SK-N-SH treated with all-trans-retinoic acid at 6 μM for 48 hours (cell line): ENCODE measurements at regions not wholly inside any gene's neighbourhood (a gene's known extent, or its start where the extent isn't known, plus 50 kb on each side); places are given as distances from the start of the nearest gene placed in this dataset.

Experiments
- ATAC-seq: fragments of 200-7000 bp; cut with Tn5 transposase; 3 replicates; pipeline ENCODE4 v1.9.1; 2020; ENCODE audit warnings: mild to moderate bottlenecking, moderate library complexity
- ARNTL ChIP-seq: fragments of 450-650 bp; formaldehyde crosslinking; IDR thresholded peaks from 2 replicates; pipeline ENCODE4 v1.5.0; 2020; ENCODE audit warnings: low read depth, mild to moderate bottlenecking, moderate library complexity, borderline replicate concordance
- BACH2 ChIP-seq: fragments of 250-450 bp; sonication (Bioruptor Pico); IDR thresholded peaks from 2 replicates; pipeline ENCODE4 v1.9.0; 2021; ENCODE audit warnings: mild to moderate bottlenecking, borderline replicate concordance
- CSDC2 ChIP-seq: fragments of 250-450 bp; sonication (Bioruptor Pico); IDR thresholded peaks from 2 replicates; pipeline ENCODE4 v1.5.0; 2020; ENCODE audit warnings: mild to moderate bottlenecking, moderate library complexity
- GLIS3 ChIP-seq: fragments of 250-450 bp; sonication (Bioruptor Pico); IDR thresholded peaks from 2 replicates; pipeline ENCODE4 v1.5.0; 2020; ENCODE audit warnings: mild to moderate bottlenecking, moderate library complexity
- ISL1 ChIP-seq: fragments of 250-450 bp; sonication (Bioruptor Pico); IDR thresholded peaks from 2 replicates; pipeline ENCODE4 v2.1.2; 2022; ENCODE audit warnings: mild to moderate bottlenecking, moderate library complexity
- OSR1 ChIP-seq: fragments of 250-450 bp; sonication (Bioruptor Pico); IDR thresholded peaks from 2 replicates; pipeline ENCODE4 v1.8.0; 2022; ENCODE audit warnings: moderate library complexity, mild to moderate bottlenecking, inconsistent platforms
- PPARA ChIP-seq: fragments of 250-450 bp; sonication (Bioruptor Pico); IDR thresholded peaks from 2 replicates; pipeline ENCODE4 v1.5.0; 2020; ENCODE audit warnings: mild to moderate bottlenecking, borderline replicate concordance
- RARB ChIP-seq: fragments of 250-450 bp; sonication (Bioruptor Pico); IDR thresholded peaks from 2 replicates; pipeline ENCODE4 v1.8.0; 2021; ENCODE audit warnings: mild to moderate bottlenecking, moderate library complexity
- SNAI2 ChIP-seq: fragments of 250-450 bp; sonication (Bioruptor Pico); IDR thresholded peaks from 2 replicates; pipeline ENCODE4 v1.5.0; 2020; ENCODE audit warnings: mild to moderate bottlenecking, moderate library complexity
- TCF4 ChIP-seq: fragments of 250-450 bp; sonication (Bioruptor Pico); IDR thresholded peaks from 2 replicates; pipeline ENCODE4 v1.8.0; 2021; ENCODE audit warnings: mild to moderate bottlenecking, moderate library complexity, borderline replicate concordance
- ZC3H10 ChIP-seq: fragments of 250-450 bp; sonication (Bioruptor Pico); IDR thresholded peaks from 2 replicates; pipeline ENCODE4 v1.5.1; 2021; ENCODE audit warnings: mild to moderate bottlenecking, moderate library complexity
- ZFP3 ChIP-seq: fragments of 250-450 bp; sonication (Bioruptor Pico); IDR thresholded peaks from 2 replicates; pipeline ENCODE4 v1.5.0; 2020; ENCODE audit warnings: mild to moderate bottlenecking, moderate library complexity
- ZFP30 ChIP-seq: fragments of 450-650 bp; formaldehyde crosslinking; IDR thresholded peaks from 2 replicates; pipeline ENCODE4 v1.5.0; 2022; ENCODE audit warnings: mild to moderate bottlenecking, moderate library complexity
- ZNF565 ChIP-seq: fragments of 450-650 bp; formaldehyde crosslinking; conservative IDR thresholded peaks from 2 replicates; pipeline ENCODE4 v1.5.0; 2020; ENCODE audit warnings: low read depth, mild to moderate bottlenecking, moderate library complexity
- ZNF70 ChIP-seq: fragments of 450-650 bp; formaldehyde crosslinking; IDR thresholded peaks from 2 replicates; pipeline ENCODE4 v1.5.0; 2020; ENCODE audit warnings: mild to moderate bottlenecking, moderate library complexity
- ZNF8 ChIP-seq: fragments of 450-650 bp; formaldehyde crosslinking; IDR thresholded peaks from 2 replicates; pipeline ENCODE4 v1.5.0; 2020; ENCODE audit warnings: mild to moderate bottlenecking, moderate library complexity
- TF ChIP-seq, protein P1 (sequence below): fragments of 250-450 bp; sonication (Bioruptor Pico); IDR thresholded peaks from 2 replicates; pipeline ENCODE4 v1.8.0; 2020; ENCODE audit warnings: mild to moderate bottlenecking, moderate library complexity, borderline replicate concordance
- TF ChIP-seq, protein P2 (sequence below): fragments of 250-450 bp; sonication (Bioruptor Pico); IDR thresholded peaks from 2 replicates; pipeline ENCODE4 v1.5.1; 2020; ENCODE audit warnings: low read depth, mild to moderate bottlenecking, moderate library complexity
- TF ChIP-seq, protein P3 (sequence below): fragments of 250-450 bp; sonication (Bioruptor Pico); IDR thresholded peaks from 2 replicates; pipeline ENCODE4 v1.5.1; 2021; ENCODE audit warnings: mild to moderate bottlenecking, moderate library complexity
- TF ChIP-seq, protein P4 (sequence below): fragments of 250-450 bp; sonication (Bioruptor Pico); IDR thresholded peaks from 2 replicates; pipeline ENCODE4 v1.5.0; 2020; ENCODE audit warnings: mild to moderate bottlenecking, moderate library complexity
- TF ChIP-seq, protein P5 (sequence below): fragments of 250-450 bp; sonication (Bioruptor Pico); IDR thresholded peaks from 2 replicates; pipeline ENCODE4 v1.8.0; 2021; ENCODE audit warnings: low read depth, mild to moderate bottlenecking, moderate library complexity, borderline replicate concordance

DNA sequence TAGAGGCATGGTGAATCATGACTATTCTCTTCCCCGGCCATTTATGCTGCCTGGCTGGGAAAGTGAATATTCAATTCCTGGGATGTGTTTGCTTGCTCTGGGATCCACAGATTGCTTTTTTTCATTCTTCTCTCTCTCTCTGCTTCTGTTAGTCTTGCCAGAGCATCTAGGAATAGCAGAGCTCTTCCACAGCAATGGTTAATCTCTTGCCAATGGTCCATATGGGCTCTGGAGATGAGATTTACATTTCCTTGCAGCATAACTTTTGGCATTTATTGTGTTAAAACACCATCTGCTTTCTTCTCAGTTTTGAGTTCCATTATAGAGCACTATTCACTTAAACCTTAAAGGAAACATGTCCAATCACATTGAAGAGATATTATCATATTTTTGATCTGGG is 59.2 kb upstream of the GUCY1A1 start:
- no peak for TF ChIP-seq ZC3H10 (CRISPR knock-in tag)
- no peak for ATAC-seq

DNA sequence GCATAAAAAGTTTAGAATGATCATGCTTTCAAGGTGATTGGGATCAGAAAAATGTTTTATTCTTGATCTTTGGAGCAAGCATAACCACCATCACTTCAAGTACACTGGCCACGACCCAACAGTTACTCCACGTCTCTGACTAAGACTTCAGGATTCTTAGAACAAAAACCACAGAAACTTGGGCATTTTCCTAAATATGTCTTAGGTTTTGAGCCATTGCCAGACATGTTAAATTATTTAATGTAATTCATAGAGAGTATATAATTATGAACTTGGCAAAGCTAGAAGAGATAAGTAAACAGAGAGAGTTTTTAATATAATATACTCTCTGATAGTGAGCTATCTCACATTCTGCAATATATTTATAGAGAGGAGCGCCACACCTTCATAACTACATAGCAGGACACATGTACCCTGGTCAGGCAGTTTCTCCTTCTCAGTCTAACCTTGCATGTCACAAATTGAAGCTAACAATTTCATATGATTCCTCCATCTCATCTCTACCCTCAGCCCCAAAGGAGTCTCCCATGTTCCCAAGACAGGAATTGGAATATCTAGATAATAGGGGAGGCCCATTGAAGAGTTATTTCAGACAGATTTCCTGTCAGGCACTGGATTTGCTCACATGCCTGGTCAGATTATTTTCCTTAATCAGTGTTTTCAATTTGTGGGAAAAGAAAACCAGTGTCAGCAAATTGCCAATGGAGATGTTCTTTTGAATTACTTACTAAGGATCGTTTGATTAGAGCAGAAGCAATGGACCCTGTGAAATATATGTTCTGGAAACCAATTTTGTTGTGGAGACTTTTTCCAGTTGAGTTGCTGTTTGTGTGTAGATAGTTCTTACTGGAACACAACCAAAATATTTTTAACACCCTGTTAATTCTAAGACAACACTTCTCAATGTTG is 61.7 kb upstream of the GUCY1A1 start:
- no peak; the same call in 1 of the 2 replicates for TF ChIP-seq GLIS3 (CRISPR knock-in tag)
- TF ChIP-seq, protein P1, sequence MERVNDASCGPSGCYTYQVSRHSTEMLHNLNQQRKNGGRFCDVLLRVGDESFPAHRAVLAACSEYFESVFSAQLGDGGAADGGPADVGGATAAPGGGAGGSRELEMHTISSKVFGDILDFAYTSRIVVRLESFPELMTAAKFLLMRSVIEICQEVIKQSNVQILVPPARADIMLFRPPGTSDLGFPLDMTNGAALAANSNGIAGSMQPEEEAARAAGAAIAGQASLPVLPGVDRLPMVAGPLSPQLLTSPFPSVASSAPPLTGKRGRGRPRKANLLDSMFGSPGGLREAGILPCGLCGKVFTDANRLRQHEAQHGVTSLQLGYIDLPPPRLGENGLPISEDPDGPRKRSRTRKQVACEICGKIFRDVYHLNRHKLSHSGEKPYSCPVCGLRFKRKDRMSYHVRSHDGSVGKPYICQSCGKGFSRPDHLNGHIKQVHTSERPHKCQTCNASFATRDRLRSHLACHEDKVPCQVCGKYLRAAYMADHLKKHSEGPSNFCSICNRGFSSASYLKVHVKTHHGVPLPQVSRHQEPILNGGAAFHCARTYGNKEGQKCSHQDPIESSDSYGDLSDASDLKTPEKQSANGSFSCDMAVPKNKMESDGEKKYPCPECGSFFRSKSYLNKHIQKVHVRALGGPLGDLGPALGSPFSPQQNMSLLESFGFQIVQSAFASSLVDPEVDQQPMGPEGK (CRISPR knock-in tag), result peak; percentile 54; the same call in 1 of the 2 replicates
- TF ChIP-seq ISL1 (CRISPR knock-in tag), result peak; percentile 99
- TF ChIP-seq ZFP3 (CRISPR knock-in tag), result no peak; the same call in 1 of the 2 replicates
- no peak for TF ChIP-seq ARNTL (CRISPR knock-in tag)
- TF ChIP-seq RARB (CRISPR knock-in tag), result no peak
- TF ChIP-seq ZFP30, result no peak
- no peak for TF ChIP-seq SNAI2 (CRISPR knock-in tag)
- TF ChIP-seq, protein P2, sequence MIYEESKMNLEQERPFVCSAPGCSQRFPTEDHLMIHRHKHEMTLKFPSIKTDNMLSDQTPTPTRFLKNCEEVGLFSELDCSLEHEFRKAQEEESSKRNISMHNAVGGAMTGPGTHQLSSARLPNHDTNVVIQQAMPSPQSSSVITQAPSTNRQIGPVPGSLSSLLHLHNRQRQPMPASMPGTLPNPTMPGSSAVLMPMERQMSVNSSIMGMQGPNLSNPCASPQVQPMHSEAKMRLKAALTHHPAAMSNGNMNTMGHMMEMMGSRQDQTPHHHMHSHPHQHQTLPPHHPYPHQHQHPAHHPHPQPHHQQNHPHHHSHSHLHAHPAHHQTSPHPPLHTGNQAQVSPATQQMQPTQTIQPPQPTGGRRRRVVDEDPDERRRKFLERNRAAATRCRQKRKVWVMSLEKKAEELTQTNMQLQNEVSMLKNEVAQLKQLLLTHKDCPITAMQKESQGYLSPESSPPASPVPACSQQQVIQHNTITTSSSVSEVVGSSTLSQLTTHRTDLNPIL (CRISPR knock-in tag), result peak; percentile 74; the same call in 1 of the 2 replicates
- no peak for TF ChIP-seq ZNF70 (CRISPR knock-in tag)
- TF ChIP-seq PPARA (CRISPR knock-in tag), result no peak
- no peak for TF ChIP-seq ZNF8
- no peak for TF ChIP-seq ZNF565 (CRISPR knock-in tag)
- peak; percentile 88 for ATAC-seq

DNA sequence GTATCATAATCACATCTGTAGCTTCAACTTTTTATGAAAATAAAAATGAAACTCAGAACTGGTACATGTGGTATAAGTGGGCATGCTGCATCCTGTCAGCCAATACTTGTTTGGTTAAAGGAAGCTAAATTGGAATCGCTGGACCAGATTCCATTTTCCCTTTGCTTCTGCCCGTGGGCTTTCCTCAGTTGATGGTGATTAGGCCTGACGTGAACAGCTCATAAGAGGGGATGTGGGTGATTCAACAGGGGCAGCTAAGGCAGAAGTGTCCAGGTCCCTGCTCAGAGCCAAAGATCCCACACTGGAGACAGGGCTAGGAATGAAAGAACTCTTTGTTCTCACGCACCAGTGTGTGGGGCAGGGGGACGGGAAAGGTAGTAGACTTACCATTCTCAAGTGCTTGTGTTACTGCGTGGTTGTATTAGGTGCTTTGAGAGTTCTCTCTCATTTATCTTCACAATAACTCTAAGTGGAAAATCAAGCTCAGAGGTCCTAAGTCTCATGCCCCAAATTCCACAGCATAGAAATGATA is 63.2 kb upstream of the GUCY1A1 start:
- TF ChIP-seq, protein P3, sequence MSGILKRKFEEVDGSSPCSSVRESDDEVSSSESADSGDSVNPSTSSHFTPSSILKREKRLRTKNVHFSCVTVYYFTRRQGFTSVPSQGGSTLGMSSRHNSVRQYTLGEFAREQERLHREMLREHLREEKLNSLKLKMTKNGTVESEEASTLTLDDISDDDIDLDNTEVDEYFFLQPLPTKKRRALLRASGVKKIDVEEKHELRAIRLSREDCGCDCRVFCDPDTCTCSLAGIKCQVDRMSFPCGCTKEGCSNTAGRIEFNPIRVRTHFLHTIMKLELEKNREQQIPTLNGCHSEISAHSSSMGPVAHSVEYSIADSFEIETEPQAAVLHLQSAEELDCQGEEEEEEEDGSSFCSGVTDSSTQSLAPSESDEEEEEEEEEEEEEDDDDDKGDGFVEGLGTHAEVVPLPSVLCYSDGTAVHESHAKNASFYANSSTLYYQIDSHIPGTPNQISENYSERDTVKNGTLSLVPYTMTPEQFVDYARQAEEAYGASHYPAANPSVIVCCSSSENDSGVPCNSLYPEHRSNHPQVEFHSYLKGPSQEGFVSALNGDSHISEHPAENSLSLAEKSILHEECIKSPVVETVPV (CRISPR knock-in tag), result no peak
- no peak for TF ChIP-seq TCF4
- TF ChIP-seq ZC3H10 (CRISPR knock-in tag), result no peak
- no peak for TF ChIP-seq ZFP30
- TF ChIP-seq ZNF8, result no peak
- TF ChIP-seq ISL1 (CRISPR knock-in tag), result peak; percentile 71
- TF ChIP-seq GLIS3 (CRISPR knock-in tag), result no peak
- peak; percentile 30 for ATAC-seq

DNA sequence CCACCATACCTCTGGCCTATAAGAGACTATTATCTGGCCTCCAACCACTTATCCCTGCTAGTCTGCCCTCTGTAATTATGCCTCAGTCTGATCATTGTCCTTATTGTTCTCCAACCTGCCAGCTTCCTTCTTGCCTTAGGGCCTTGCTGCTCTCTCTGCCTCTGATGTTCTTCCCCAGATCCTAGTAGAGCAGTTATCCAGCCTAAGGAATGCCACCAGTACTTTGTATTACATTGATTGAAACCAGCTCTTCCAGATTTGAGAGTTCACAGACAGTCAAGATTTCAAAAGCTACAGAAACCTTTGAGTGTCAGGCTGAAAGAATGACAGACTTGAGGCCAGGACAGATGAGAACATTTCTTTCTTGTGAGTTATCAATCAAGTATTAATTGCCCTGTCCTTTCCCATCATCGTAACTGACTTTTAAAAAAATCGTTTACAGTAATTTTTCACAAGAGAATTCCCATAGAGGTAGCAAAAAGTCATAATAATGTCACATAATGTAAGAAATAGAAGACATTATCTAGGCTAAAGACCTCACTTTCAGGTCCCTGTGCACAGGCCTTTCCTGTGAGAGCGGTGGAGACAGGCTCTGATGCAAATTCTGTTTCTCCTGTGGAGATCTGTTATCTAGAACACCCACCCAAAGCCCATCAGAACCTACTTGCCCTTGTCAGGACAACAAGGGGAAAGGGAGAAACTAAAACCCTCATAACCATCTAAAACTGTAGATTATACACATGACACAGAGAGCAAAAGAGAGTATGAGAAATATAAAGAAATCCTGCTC is 64.1 kb upstream of the GUCY1A1 start:
- ATAC-seq, result peak; percentile 43
- TF ChIP-seq, protein P4, sequence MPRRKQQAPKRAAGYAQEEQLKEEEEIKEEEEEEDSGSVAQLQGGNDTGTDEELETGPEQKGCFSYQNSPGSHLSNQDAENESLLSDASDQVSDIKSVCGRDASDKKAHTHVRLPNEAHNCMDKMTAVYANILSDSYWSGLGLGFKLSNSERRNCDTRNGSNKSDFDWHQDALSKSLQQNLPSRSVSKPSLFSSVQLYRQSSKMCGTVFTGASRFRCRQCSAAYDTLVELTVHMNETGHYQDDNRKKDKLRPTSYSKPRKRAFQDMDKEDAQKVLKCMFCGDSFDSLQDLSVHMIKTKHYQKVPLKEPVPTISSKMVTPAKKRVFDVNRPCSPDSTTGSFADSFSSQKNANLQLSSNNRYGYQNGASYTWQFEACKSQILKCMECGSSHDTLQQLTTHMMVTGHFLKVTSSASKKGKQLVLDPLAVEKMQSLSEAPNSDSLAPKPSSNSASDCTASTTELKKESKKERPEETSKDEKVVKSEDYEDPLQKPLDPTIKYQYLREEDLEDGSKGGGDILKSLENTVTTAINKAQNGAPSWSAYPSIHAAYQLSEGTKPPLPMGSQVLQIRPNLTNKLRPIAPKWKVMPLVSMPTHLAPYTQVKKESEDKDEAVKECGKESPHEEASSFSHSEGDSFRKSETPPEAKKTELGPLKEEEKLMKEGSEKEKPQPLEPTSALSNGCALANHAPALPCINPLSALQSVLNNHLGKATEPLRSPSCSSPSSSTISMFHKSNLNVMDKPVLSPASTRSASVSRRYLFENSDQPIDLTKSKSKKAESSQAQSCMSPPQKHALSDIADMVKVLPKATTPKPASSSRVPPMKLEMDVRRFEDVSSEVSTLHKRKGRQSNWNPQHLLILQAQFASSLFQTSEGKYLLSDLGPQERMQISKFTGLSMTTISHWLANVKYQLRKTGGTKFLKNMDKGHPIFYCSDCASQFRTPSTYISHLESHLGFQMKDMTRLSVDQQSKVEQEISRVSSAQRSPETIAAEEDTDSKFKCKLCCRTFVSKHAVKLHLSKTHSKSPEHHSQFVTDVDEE (CRISPR knock-in tag), result peak; percentile 66; the same call in 1 of the 2 replicates
- TF ChIP-seq PPARA (CRISPR knock-in tag), result no peak
- TF ChIP-seq BACH2 (CRISPR knock-in tag), result no peak
- no peak for TF ChIP-seq GLIS3 (CRISPR knock-in tag)
- no peak for TF ChIP-seq ZNF565 (CRISPR knock-in tag)
- 0 out of 2 replicates have a peak, but pooled peaks have one; percentile 41 for TF ChIP-seq CSDC2 (CRISPR knock-in tag)
- no peak for TF ChIP-seq ZFP30
- TF ChIP-seq, protein P2 (CRISPR knock-in tag), result peak; percentile 95
- TF ChIP-seq, protein P5, sequence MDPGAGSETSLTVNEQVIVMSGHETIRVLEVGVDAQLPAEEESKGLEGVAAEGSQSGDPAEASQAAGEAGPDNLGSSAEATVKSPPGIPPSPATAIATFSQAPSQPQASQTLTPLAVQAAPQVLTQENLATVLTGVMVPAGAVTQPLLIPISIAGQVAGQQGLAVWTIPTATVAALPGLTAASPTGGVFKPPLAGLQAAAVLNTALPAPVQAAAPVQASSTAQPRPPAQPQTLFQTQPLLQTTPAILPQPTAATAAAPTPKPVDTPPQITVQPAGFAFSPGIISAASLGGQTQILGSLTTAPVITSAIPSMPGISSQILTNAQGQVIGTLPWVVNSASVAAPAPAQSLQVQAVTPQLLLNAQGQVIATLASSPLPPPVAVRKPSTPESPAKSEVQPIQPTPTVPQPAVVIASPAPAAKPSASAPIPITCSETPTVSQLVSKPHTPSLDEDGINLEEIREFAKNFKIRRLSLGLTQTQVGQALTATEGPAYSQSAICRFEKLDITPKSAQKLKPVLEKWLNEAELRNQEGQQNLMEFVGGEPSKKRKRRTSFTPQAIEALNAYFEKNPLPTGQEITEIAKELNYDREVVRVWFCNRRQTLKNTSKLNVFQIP, result no peak
- no peak for TF ChIP-seq OSR1 (CRISPR knock-in tag)
- TF ChIP-seq ZC3H10 (CRISPR knock-in tag), result no peak
